ENCODE measurements at regions not wholly inside any gene's neighbourhood (a gene's known extent, or its start where the extent isn't known, plus 50 kb on each side); places are given as distances from the start of the nearest gene placed in this dataset.
"Not testable (repeated sequence)": the region's sequence is repeated elsewhere in the genome, so short reads cannot be mapped to it uniquely, and the experiment has no call there.

DNA sequence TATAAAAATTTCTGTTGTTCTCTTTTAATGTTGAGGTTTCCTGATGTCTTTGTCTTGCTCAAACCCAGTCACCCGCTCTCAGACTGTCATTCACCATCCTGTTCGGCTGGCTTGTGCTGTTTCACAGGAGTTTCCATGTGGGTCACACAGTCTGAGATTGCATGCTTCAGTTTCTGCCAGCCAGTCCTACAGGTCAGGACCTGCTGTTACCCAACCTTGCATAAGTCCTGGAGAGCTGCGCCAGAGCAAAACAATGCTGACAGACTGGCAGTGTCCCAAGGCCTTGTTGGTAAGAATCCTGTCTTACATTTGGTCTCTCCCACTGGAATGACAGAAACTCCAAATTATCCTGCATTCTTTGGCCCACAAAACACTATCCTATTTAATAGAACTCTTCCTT lies 340.0 kb upstream of the SLITRK5 start:
- no peaks in the 10 kb centered on the region for H4K20me1 ChIP-seq (ENCODE audit: insufficient read depth, low read length)
- H3K4me1 ChIP-seq (ENCODE audit: insufficient read depth, low read length, poor library complexity, severe bottlenecking): no peaks in the 10 kb centered on the region
- TF ChIP-seq, protein P1, sequence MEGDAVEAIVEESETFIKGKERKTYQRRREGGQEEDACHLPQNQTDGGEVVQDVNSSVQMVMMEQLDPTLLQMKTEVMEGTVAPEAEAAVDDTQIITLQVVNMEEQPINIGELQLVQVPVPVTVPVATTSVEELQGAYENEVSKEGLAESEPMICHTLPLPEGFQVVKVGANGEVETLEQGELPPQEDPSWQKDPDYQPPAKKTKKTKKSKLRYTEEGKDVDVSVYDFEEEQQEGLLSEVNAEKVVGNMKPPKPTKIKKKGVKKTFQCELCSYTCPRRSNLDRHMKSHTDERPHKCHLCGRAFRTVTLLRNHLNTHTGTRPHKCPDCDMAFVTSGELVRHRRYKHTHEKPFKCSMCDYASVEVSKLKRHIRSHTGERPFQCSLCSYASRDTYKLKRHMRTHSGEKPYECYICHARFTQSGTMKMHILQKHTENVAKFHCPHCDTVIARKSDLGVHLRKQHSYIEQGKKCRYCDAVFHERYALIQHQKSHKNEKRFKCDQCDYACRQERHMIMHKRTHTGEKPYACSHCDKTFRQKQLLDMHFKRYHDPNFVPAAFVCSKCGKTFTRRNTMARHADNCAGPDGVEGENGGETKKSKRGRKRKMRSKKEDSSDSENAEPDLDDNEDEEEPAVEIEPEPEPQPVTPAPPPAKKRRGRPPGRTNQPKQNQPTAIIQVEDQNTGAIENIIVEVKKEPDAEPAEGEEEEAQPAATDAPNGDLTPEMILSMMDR (conservative IDR thresholded peaks at IDR 0.05; ENCODE audit: low read length): no peak
- TF ChIP-seq EZH2phosphoT487 (IDR thresholded peaks at IDR 0.05; ENCODE audit: borderline replicate concordance, low read depth, low read length): no peak
- CTCF ChIA-PET (ENCODE audit: unreplicated experiment): no interaction called here
- no peak for DNase-seq (ENCODE audit: low spot score)
- H3K36me3 ChIP-seq (ENCODE audit: insufficient read depth, low read length): no peaks in the 10 kb centered on the region
- H2AFZ ChIP-seq (ENCODE audit: low read length): no peak overlapping the region
- POLR2A ChIA-PET: interaction anchor here (0.5 to 1.2 kb wide), 3 partner anchors 15 to 252 kb away, joined by 3 to 4 read pairs (median 3); no protein-coding TSS in a partner anchor
- H3K9me3 ChIP-seq (ENCODE audit: low read length): no peaks in the 10 kb centered on the region
- H3K9me2 ChIP-seq (ENCODE audit: insufficient read depth, low read length): no peaks in the 10 kb centered on the region
- H3K4me3 ChIP-seq (ENCODE audit: low read depth, low read length, poor library complexity, severe bottlenecking): no peak overlapping the region
- intact Hi-C loops (cut with micrococcal nuclease; ENCODE audit: unreplicated experiment): no loop called here
- no peaks in the 10 kb centered on the region for H3K79me2 ChIP-seq (ENCODE audit: insufficient read depth, low read depth, low read length)
- no peak overlapping the region for H3K27ac ChIP-seq (ENCODE audit: low read depth, low read length, poor library complexity, severe bottlenecking)
- no TSS peak for BruUV-seq (replicated peaks)
- H3K4me2 ChIP-seq (ENCODE audit: low read length): no peak overlapping the region

DNA sequence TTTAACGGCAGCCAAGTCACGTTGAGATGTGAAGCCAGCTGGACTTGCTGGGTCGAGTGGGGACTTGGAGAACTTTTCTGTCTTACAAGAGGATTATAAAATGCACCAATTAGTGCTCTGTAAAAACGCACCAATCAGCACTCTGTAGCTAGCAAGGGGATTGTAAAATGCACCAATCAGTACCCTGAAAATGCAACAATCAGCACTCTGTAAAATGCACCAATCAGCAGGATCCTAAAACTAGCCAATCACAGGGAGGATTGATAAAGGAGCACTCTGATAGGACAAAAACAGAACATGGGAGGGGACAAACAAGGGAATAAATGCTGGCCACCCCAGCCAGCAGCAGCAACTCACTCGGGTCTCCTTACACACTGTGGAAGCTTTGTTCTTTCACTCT lies 337.6 kb upstream of the SLITRK5 start:
- Histone ChIP-seq H2AFZ (ENCODE audit: low read length) (no peak overlapping the region), H4K20me1 (ENCODE audit: insufficient read depth, low read length) (no peaks in the 10 kb centered on the region), H3K27ac (ENCODE audit: low read depth, low read length, poor library complexity, severe bottlenecking) (no peak overlapping the region), H3K4me1 (ENCODE audit: insufficient read depth, low read length, poor library complexity, severe bottlenecking) (no peaks in the 10 kb centered on the region), H3K9me3 (ENCODE audit: low read length) (no peaks in the 10 kb centered on the region), H3K9me2 (ENCODE audit: insufficient read depth, low read length) (no peaks in the 10 kb centered on the region), H3K4me3 (ENCODE audit: low read depth, low read length, poor library complexity, severe bottlenecking) (no peak overlapping the region), H3K4me2 (ENCODE audit: low read length) (no peak overlapping the region), H3K79me2 (ENCODE audit: insufficient read depth, low read depth, low read length) (no peaks in the 10 kb centered on the region), H3K36me3 (ENCODE audit: insufficient read depth, low read length) (no peaks in the 10 kb centered on the region)
- DNase-seq (ENCODE audit: low spot score): no peak
- ChIA-PET POLR2A (interaction anchor here (0.7 kb wide), 1 partner anchor 25 kb away, joined by 3 read pairs; no protein-coding TSS in a partner anchor), CTCF (ENCODE audit: unreplicated experiment) (no interaction called here)
- BruUV-seq (replicated peaks): no TSS peak
- intact Hi-C loops (cut with micrococcal nuclease; ENCODE audit: unreplicated experiment): no loop called here
- TF ChIP-seq, protein P1 (conservative IDR thresholded peaks at IDR 0.05; ENCODE audit: low read length): no peak
- no peak for TF ChIP-seq EZH2phosphoT487 (IDR thresholded peaks at IDR 0.05; ENCODE audit: borderline replicate concordance, low read depth, low read length)

DNA sequence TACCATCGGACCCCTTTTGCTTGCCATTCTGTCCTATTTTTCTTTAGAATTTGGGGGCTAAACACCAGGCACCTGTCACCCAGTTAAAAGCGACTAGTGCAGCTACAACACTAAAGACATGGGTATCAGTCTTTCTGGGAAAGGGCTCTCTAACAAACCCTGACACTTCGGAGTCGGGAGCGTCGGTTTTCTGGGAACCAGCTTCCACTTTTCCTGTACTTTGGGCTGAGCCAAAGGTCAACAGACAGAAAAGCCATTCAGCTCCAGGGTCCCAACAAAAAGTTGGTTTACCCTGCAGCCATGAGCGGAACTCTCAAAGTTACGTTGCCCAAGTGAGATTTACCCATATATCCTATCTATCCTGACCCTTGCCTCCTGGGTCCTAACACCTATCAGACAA lies 337.0 kb upstream of the SLITRK5 start:
- no TSS peak for BruUV-seq (replicated peaks)
- Histone ChIP-seq H3K4me3 (ENCODE audit: low read depth, low read length, poor library complexity, severe bottlenecking) (no peak overlapping the region), H3K4me2 (ENCODE audit: low read length) (no peak overlapping the region), H3K27ac (ENCODE audit: low read depth, low read length, poor library complexity, severe bottlenecking) (no peak overlapping the region), H4K20me1 (ENCODE audit: insufficient read depth, low read length) (no peaks in the 10 kb centered on the region), H2AFZ (ENCODE audit: low read length) (no peak overlapping the region), H3K79me2 (ENCODE audit: insufficient read depth, low read depth, low read length) (no peaks in the 10 kb centered on the region), H3K9me3 (ENCODE audit: low read length) (no peaks in the 10 kb centered on the region), H3K4me1 (ENCODE audit: insufficient read depth, low read length, poor library complexity, severe bottlenecking) (no peaks in the 10 kb centered on the region), H3K9me2 (ENCODE audit: insufficient read depth, low read length) (no peaks in the 10 kb centered on the region), H3K36me3 (ENCODE audit: insufficient read depth, low read length) (no peaks in the 10 kb centered on the region)
- ChIA-PET CTCF (ENCODE audit: unreplicated experiment) (no interaction called here), POLR2A (interaction anchor here (0.7 kb wide), 1 partner anchor 25 kb away, joined by 3 read pairs; no protein-coding TSS in a partner anchor)
- TF ChIP-seq EZH2phosphoT487 (IDR thresholded peaks at IDR 0.05; ENCODE audit: borderline replicate concordance, low read depth, low read length): no peak
- TF ChIP-seq, protein P1 (conservative IDR thresholded peaks at IDR 0.05; ENCODE audit: low read length): no peak
- DNase-seq (ENCODE audit: low spot score): no peak
- intact Hi-C loops (cut with micrococcal nuclease; ENCODE audit: unreplicated experiment): no loop called here

DNA sequence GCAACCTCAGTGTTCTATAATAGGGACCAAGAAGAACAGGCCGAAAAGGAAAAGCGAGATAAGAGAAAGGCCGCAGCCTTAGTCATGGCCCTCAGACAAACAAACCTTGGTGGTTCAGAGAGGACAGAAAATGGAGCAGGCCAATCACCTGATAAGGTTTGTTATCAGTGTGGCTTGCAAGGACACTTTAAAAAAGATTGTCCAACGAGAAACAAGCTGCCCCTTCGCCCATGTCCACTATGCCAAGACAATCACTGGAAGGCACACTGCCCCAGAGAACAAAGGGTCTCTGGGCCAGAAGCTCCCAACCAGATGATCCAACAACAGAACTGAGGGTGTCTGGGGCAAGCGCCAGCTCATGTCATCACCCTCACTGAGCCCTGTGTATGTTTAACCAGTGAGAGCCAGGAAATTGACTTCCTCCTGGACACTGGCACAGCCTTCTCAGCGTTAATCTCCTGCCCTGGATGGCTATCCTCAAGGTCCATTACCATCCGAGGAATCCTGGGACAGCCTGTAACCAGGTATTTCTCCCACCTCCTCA lies 334.8 kb upstream of the SLITRK5 start:
- BruUV-seq (replicated peaks); H3K27ac ChIP-seq (ENCODE audit: low read depth, low read length, poor library complexity, severe bottlenecking); H3K4me3 ChIP-seq (ENCODE audit: low read depth, low read length, poor library complexity, severe bottlenecking); H2AFZ ChIP-seq (ENCODE audit: low read length); DNase-seq (ENCODE audit: low spot score); CTCF ChIA-PET (ENCODE audit: unreplicated experiment); H3K9me3 ChIP-seq (ENCODE audit: low read length); intact Hi-C loops (cut with micrococcal nuclease; ENCODE audit: unreplicated experiment); H3K9me2 ChIP-seq (ENCODE audit: insufficient read depth, low read length); H4K20me1 ChIP-seq (ENCODE audit: insufficient read depth, low read length); H3K4me2 ChIP-seq (ENCODE audit: low read length); H3K79me2 ChIP-seq (ENCODE audit: insufficient read depth, low read depth, low read length); H3K4me1 ChIP-seq (ENCODE audit: insufficient read depth, low read length, poor library complexity, severe bottlenecking); H3K36me3 ChIP-seq (ENCODE audit: insufficient read depth, low read length): not testable (repeated sequence)
- POLR2A ChIA-PET: interaction anchor here (0.6 kb wide), 1 partner anchor 10 kb away, joined by 3 read pairs; no protein-coding TSS in a partner anchor
